Erythroblast (primary cell): ENCODE measurements at regions not wholly inside any gene's neighbourhood (a gene's known extent, or its start where the extent isn't known, plus 50 kb on each side); places are given as distances from the start of the nearest gene placed in this dataset.

Source experiments
- GATA1 ChIP-seq: IDR thresholded peaks from 2 replicates; pipeline ENCODE4 v1.6.1; 2011; ENCODE audit warnings: low read depth, mild to moderate bottlenecking, control low read depth, low read length, moderate library complexity
- POLR2A ChIP-seq: IDR thresholded peaks from 2 replicates; pipeline ENCODE4 v1.6.1; 2011; ENCODE audit warnings: mild to moderate bottlenecking, low read length

DNA sequence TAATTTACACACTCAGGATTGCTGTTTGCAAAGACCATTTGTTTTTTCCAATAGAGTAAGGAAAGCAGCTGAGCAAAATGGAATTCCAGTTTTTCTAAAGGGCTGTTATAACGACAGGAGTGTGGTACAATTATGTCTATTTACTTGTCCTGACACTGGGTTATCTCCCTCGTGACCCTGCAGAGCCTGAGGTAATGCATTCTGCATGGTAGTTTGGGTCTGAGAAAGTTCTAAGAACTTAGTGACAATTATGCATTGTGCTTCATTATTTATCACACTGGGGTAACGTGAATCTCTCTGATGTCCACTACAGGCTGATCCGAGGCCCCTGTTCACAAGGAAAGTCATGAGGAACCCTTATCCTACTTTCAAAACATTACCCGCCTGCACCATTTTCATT, 50.7 kb upstream of the EDNRB start:
- TF ChIP-seq POLR2A (no peak), GATA1 (no peak)
